GM12878 (cell line): ENCODE measurements at regions not wholly inside any gene's neighbourhood (a gene's known extent, or its start where the extent isn't known, plus 50 kb on each side); places are given as distances from the start of the nearest gene placed in this dataset.

Experiments used
- CEBPB ChIP-seq, 2 experiments: fragments of 150-350 bp in 1 of 2; IDR thresholded peaks; 2 replicates each; pipeline ENCODE4 v1.6.1; 2012 to 2014; ENCODE audit warnings: low read depth in 2 of 2, low read length in 2 of 2, borderline replicate concordance in 1 of 2, inconsistent platforms in 1 of 2
- HDAC6 ChIP-seq: fragments of 200-600 bp; sonication (generic); IDR thresholded peaks from one replicate; pipeline ENCODE4 v1.8.0; 2017; ENCODE audit warnings: antibody characterized with exemption; ENCODE audit not compliant: unreplicated experiment
- POLR2A ChIP-seq: IDR thresholded peaks from 2 replicates; pipeline ENCODE4 v1.6.1; 2011; ENCODE audit warnings: low read depth, mild to moderate bottlenecking, low read length
- SP1 ChIP-seq: IDR thresholded peaks from one replicate; pipeline ENCODE4 v1.6.1; 2011; ENCODE audit warnings: low read depth, low read length
- TCF7 ChIP-seq: IDR thresholded peaks from 2 replicates; pipeline ENCODE4 v1.6.1; 2014; ENCODE audit warnings: antibody characterized with exemption, borderline replicate concordance

- TF ChIP-seq HDAC6 (no peak), POLR2A (no peak), SP1 (no peak), TCF7 (no peak), CEBPB (IDR thresholded peaks at IDR 0.05; ENCODE audit: borderline replicate concordance in 1 of 2, low read depth in 2 of 2, low read length in 2 of 2) (no peak)
Measured at GRCh38 chr11:31959716-31960115, 131.2 kb upstream of the RCN1 start.
